K562 (cell line): ENCODE measurements at regions not wholly inside any gene's neighbourhood (a gene's known extent, or its start where the extent isn't known, plus 50 kb on each side); places are given as distances from the start of the nearest gene placed in this dataset.

Experiments
- ATAC-seq: fragments of 200-7000 bp; cut with Tn5 transposase; 3 replicates; pipeline ENCODE4 v1.9.1; 2020; ENCODE audit warnings: moderate library complexity
- BruUV-seq: library from RNA; stranded (reverse); fragments of 400-500 nt; replicated peaks from 2 replicates; lab custom pipeline; 2021; lab: Mats Ljungman, UMichigan
- CTCF ChIA-PET: fragments of 300-600 bp; formaldehyde crosslinking; extraction: SDS; loops from one replicate; lab custom pipeline; 2021; ENCODE audit warnings: low intra/inter-chr PET ratio; lab: Yijun Ruan, JAX
- POLR2A ChIA-PET: fragments of 300-600, 350-650 bp; sonication (Branson Sonifier 250); formaldehyde crosslinking; extraction: SDS; loops from one replicate; lab custom pipeline; 2021; ENCODE audit warnings: antibody characterized with exemption, inconsistent platforms; lab: Yijun Ruan, JAX
- DNase-seq, 4 experiments: peaks; one replicate each; pipeline versions ENCODE4 v3.0.0 to v3.0.0-alpha.2; 2011 to 2018; ENCODE audit warnings: low spot score in 3 of 4, mixed read lengths in 3 of 4; ENCODE audit errors: extremely low read depth in 1 of 4
- FAIRE-seq: peaks from 2 replicates; lab custom pipeline; 2011; peaks lifted over from hg19 to GRCh38; lab: Jason Lieb, UNC
- H2AFZ ChIP-seq: 2 replicates; pipeline ENCODE4 v1.6.0; 2011; ENCODE audit warnings: low read depth, low read length, control low read depth, inconsistent platforms
- H3K27ac ChIP-seq: fragments of 200-600 bp; 3 replicates; pipeline ENCODE4 v1.8.0; 2011; ENCODE audit warnings: low read depth, mild to moderate bottlenecking, control low read depth, inconsistent platforms, low read length, moderate library complexity, mixed read lengths; ENCODE audit errors: extremely low read depth
- H3K27me3 ChIP-seq, 2 experiments: fragments of 300-600 bp in 1 of 2; 2 replicates in 1 of 2; 3 replicates in 1 of 2; pipeline versions ENCODE4 v1.6.0 to v1.8.0; 2011; ENCODE audit warnings: inconsistent platforms in 2 of 2, low read length in 2 of 2, mild to moderate bottlenecking in 1 of 2, mixed read lengths in 1 of 2, moderate library complexity in 1 of 2; ENCODE audit not compliant: control insufficient read depth in 2 of 2, insufficient read depth in 2 of 2
- H3K36me3 ChIP-seq: fragments of 300-600 bp; 3 replicates; pipeline ENCODE4 v1.8.0; 2011; ENCODE audit warnings: mild to moderate bottlenecking, low read length, inconsistent platforms; ENCODE audit not compliant: control insufficient read depth, insufficient read depth
- H3K4me1 ChIP-seq, 2 experiments: fragments of 200-600 bp in 1 of 2; replicated peaks in 1 of 2; 2 replicates in 1 of 2; 3 replicates in 1 of 2; pipeline versions ENCODE4 v1.5.1 to v1.8.0; 2011; ENCODE audit warnings: inconsistent platforms in 2 of 2, low read length in 2 of 2, mild to moderate bottlenecking in 1 of 2, mixed read lengths in 1 of 2, moderate library complexity in 1 of 2; ENCODE audit not compliant: control insufficient read depth in 2 of 2, insufficient read depth in 2 of 2
- H3K4me2 ChIP-seq: 2 replicates; pipeline ENCODE4 v1.6.1; 2011; ENCODE audit warnings: low read length, control low read depth, inconsistent platforms, mixed read lengths; ENCODE audit not compliant: insufficient read depth
- H3K4me3 ChIP-seq: fragments of 200-600 bp; sonication (generic), shearing (Covaris generic); 2 replicates; pipeline ENCODE4 v1.5.1; 2016; ENCODE audit warnings: control low read depth, inconsistent platforms
- H3K79me2 ChIP-seq: fragments of 200-600 bp; 3 replicates; pipeline ENCODE4 v1.8.0; 2011; ENCODE audit warnings: low read length, inconsistent platforms; ENCODE audit not compliant: control insufficient read depth, insufficient read depth
- H3K9ac ChIP-seq, 2 experiments: 2 replicates each; pipeline versions ENCODE4 v1.6.0 to v1.6.1; 2011; ENCODE audit warnings: low read depth in 2 of 2, low read length in 2 of 2, control low read depth in 1 of 2, inconsistent platforms in 1 of 2, mild to moderate bottlenecking in 1 of 2, mixed read lengths in 1 of 2; ENCODE audit not compliant: insufficient read depth in 1 of 2
- H3K9me1 ChIP-seq: one replicate; pipeline ENCODE4 v1.6.0; 2011; ENCODE audit warnings: inconsistent platforms, mild to moderate bottlenecking, low read length, moderate library complexity; ENCODE audit not compliant: control insufficient read depth, insufficient read depth
- H3K9me3 ChIP-seq: replicated peaks from 2 replicates; pipeline ENCODE4 v1.5.1; 2011; ENCODE audit warnings: low read depth, low read length, inconsistent platforms; ENCODE audit not compliant: control insufficient read depth, insufficient read depth
- H4K20me1 ChIP-seq: replicated peaks from 2 replicates; pipeline ENCODE4 v1.6.1; 2011; ENCODE audit warnings: low read length, inconsistent platforms, mixed read lengths; ENCODE audit not compliant: control insufficient read depth, insufficient read depth
- CBFA2T2 ChIP-seq: fragments of 450-650 bp; conservative IDR thresholded peaks from 2 replicates; pipeline ENCODE4 v1.6.1; 2017; ENCODE audit warnings: mild to moderate bottlenecking
- MTA1 ChIP-seq: fragments of 450-650 bp; IDR thresholded peaks from 2 replicates; pipeline ENCODE4 v1.6.1; 2017; ENCODE audit warnings: borderline replicate concordance
- POLR2A ChIP-seq: fragments of 450-650 bp; conservative IDR thresholded peaks from 2 replicates; pipeline ENCODE4 v1.6.1; 2016
- RBM17 ChIP-seq: fragments of 200-400 bp; formaldehyde crosslinking; IDR thresholded peaks from 2 replicates; pipeline ENCODE4 v1.6.1; 2017; ENCODE audit warnings: low read depth, mild to moderate bottlenecking, low read length, borderline replicate concordance
- U2AF2 ChIP-seq: fragments of 200-400 bp; formaldehyde crosslinking; optimal IDR thresholded peaks from 2 replicates; pipeline ENCODE3; 2017; ENCODE audit warnings: low read depth, mild to moderate bottlenecking, low read length
- ZNF121 ChIP-seq: sonication (generic); formaldehyde crosslinking; conservative IDR thresholded peaks from 2 replicates; pipeline ENCODE4 v1.8.0; 2022; ENCODE audit warnings: missing genetic modification reagents
- ZNF318 ChIP-seq, 2 experiments: fragments of 450-650 bp; IDR thresholded peaks; 2 replicates each; pipeline ENCODE4 v1.6.1; 2016; ENCODE audit warnings: mild to moderate bottlenecking in 2 of 2, borderline replicate concordance in 1 of 2, low read depth in 1 of 2, moderate library complexity in 1 of 2
- WGBS: fragments of 100-300 bp; shearing (Covaris generic); methylation state at CpG from one replicate; pipeline ENCODE4 v1.1.6; 2016; ENCODE audit warnings: low coverage, mixed read lengths; ENCODE audit not compliant: insufficient coverage; ENCODE audit errors: missing lambda C conversion rate; 5-methylcytosine and 5-hydroxymethylcytosine counted together
- in situ Hi-C: fragments of 300-500 bp; cut with MboI; formaldehyde crosslinking; loops from 4 replicates; pipeline ENCODE4 v1.15.0; 2018; ENCODE audit warnings: inconsistent platforms, mixed read lengths
- intact Hi-C: fragments of 100-400 bp; cut with micrococcal nuclease; formaldehyde crosslinking; loops from 2 replicates; pipeline ENCODE4 v1.14.2; 2022
- TF ChIP-seq, protein P1 (sequence below): fragments of 450-650 bp; formaldehyde crosslinking; IDR thresholded peaks from 2 replicates; pipeline ENCODE4 v1.4.0; 2020; ENCODE audit warnings: mild to moderate bottlenecking, moderate library complexity

DNA sequence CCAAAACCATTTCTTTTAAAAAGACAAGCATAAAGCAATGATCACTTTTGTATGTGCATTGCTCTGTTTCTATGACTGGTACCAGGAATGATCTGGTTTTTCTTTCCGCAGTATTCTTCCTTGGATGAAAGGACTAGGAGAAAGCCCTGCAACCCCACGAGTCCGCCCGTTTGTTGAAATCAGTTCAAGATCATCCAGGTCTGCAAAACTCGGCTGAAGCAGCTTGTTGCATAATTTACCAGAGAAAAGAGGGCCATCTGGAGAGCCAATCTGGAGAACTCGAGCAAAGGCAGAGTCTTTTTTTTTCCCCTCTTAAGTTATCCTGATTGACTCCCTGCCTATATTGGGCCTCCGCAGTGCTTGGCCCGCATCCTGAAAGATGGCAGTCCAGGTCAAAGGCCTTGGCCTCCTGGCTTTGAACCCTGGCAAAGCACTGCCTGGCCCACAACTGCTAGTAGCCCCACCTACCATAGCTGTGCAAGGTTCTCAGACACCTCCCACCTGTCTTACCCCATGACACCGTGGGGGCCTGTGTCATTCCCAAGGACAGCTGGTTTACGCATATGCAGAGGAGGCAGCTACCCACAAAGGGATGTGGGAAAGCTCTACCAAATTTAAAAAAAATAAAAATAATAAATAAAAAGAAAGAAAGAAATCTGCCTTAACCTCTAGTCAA, 572.2 kb downstream of the INHBA start:
- in situ Hi-C loops, result no loop called here
- no peaks in the 10 kb centered on the region for H3K79me2 ChIP-seq
- H3K27ac ChIP-seq, result no peak overlapping the region
- WGBS, result 6% methylated on average over 10 of the region's 10 CpGs
- BruUV-seq, result no TSS peak
- H3K4me1 ChIP-seq, result no peaks in the 10 kb centered on the region
- no peak overlapping the region for H2AFZ ChIP-seq
- H3K36me3 ChIP-seq, result no peaks in the 10 kb centered on the region
- H3K9me3 ChIP-seq, result no peaks in the 10 kb centered on the region
- H3K4me3 ChIP-seq, result no peak overlapping the region
- H3K4me2 ChIP-seq, result no peak overlapping the region
- DNase-seq (no peak), ATAC-seq (no peak), FAIRE-seq (no peak)
- H3K9me1 ChIP-seq, result no peaks in the 10 kb centered on the region
- intact Hi-C loops, result no loop called here
- ChIA-PET POLR2A (no interaction called here), CTCF (no interaction called here)
- H3K27me3 ChIP-seq, result no peaks in the 10 kb centered on the region
- no peak overlapping the region for H3K9ac ChIP-seq
- H4K20me1 ChIP-seq, result no peaks in the 10 kb centered on the region
- TF ChIP-seq RBM17 (no peak), POLR2A (no peak), U2AF2 (no peak), CBFA2T2 (no peak), ZNF121 (CRISPR knock-in tag) (no peak), ZNF318 (IDR thresholded peaks at IDR 0.05; ENCODE audit: borderline replicate concordance in 1 of 2, low read depth in 1 of 2) (no peak), MTA1 (no peak)
- TF ChIP-seq, protein P1, sequence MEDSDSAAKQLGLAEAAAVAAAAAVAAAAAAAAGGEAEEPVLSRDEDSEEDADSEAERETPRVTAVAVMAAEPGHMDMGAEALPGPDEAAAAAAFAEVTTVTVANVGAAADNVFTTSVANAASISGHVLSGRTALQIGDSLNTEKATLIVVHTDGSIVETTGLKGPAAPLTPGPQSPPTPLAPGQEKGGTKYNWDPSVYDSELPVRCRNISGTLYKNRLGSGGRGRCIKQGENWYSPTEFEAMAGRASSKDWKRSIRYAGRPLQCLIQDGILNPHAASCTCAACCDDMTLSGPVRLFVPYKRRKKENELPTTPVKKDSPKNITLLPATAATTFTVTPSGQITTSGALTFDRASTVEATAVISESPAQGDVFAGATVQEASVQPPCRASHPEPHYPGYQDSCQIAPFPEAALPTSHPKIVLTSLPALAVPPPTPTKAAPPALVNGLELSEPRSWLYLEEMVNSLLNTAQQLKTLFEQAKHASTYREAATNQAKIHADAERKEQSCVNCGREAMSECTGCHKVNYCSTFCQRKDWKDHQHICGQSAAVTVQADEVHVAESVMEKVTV (CRISPR knock-in tag), result no peak
